ENCODE measurements at regions not wholly inside any gene's neighbourhood (a gene's known extent, or its start where the extent isn't known, plus 50 kb on each side); places are given as distances from the start of the nearest gene placed in this dataset.

GRCh38 chr6:139425780-139426179, 51.3 kb upstream of the CITED2 start:
- H3K79me2 ChIP-seq (ENCODE audit: insufficient read depth, low read length) = no peaks in the 10 kb centered on the region
- no peaks in the 10 kb centered on the region for H3K4me1 ChIP-seq (ENCODE audit: insufficient read depth, low read length, severe bottlenecking)
- H3K9me3 ChIP-seq (ENCODE audit: low read length) = no peaks in the 10 kb centered on the region
- H2AFZ ChIP-seq (ENCODE audit: low read length) = no peak overlapping the region
- H3K4me3 ChIP-seq (ENCODE audit: low read depth, low read length, poor library complexity, severe bottlenecking) = no peak overlapping the region
- H3K27me3 ChIP-seq (ENCODE audit: insufficient read depth, low read length) = no peaks in the 10 kb centered on the region
- H3K36me3 ChIP-seq (ENCODE audit: insufficient read depth, low read length) = no peaks in the 10 kb centered on the region
- H3F3A ChIP-seq (ENCODE audit: insufficient read depth, low read length) = no peaks in the 10 kb centered on the region
- no peaks in the 10 kb centered on the region for H4K20me1 ChIP-seq (ENCODE audit: insufficient read depth, low read length)
- H3K4me2 ChIP-seq (ENCODE audit: low read length) = no peak overlapping the region
- H3K9ac ChIP-seq (ENCODE audit: low read length) = no peak overlapping the region
- TF ChIP-seq EZH2 (IDR thresholded peaks at IDR 0.05; ENCODE audit: borderline replicate concordance, low read length) = no peak
- no peak for TF ChIP-seq CTCF (IDR thresholded peaks at IDR 0.05; ENCODE audit: low read length)
- H3K27ac ChIP-seq (ENCODE audit: low read depth, low read length, poor library complexity, severe bottlenecking) = no peak overlapping the region
- no peaks in the 10 kb centered on the region for H3K9me2 ChIP-seq (ENCODE audit: low read depth, low read length)

GRCh38 chr6:139423971-139424667, 49.7 kb upstream of the CITED2 start:
- no peaks in the 10 kb centered on the region for H3K79me2 ChIP-seq (ENCODE audit: insufficient read depth, low read length)
- no peaks in the 10 kb centered on the region for H3K27me3 ChIP-seq (ENCODE audit: insufficient read depth, low read length)
- no peak for TF ChIP-seq EZH2 (IDR thresholded peaks at IDR 0.05; ENCODE audit: borderline replicate concordance, low read length)
- no peak for TF ChIP-seq CTCF (IDR thresholded peaks at IDR 0.05; ENCODE audit: low read length)
- no peak overlapping the region for H3K4me2 ChIP-seq (ENCODE audit: low read length)
- no peaks in the 10 kb centered on the region for H3K36me3 ChIP-seq (ENCODE audit: insufficient read depth, low read length)
- no peak overlapping the region for H3K9ac ChIP-seq (ENCODE audit: low read length)
- no peak overlapping the region for H3K4me3 ChIP-seq (ENCODE audit: low read depth, low read length, poor library complexity, severe bottlenecking)
- H3K9me3 ChIP-seq (ENCODE audit: low read length) = no peaks in the 10 kb centered on the region
- H4K20me1 ChIP-seq (ENCODE audit: insufficient read depth, low read length) = no peaks in the 10 kb centered on the region
- H2AFZ ChIP-seq (ENCODE audit: low read length) = no peak overlapping the region
- H3K4me1 ChIP-seq (ENCODE audit: insufficient read depth, low read length, severe bottlenecking) = no peaks in the 10 kb centered on the region
- no peak overlapping the region for H3K27ac ChIP-seq (ENCODE audit: low read depth, low read length, poor library complexity, severe bottlenecking)
- H3K9me2 ChIP-seq (ENCODE audit: low read depth, low read length) = no peaks in the 10 kb centered on the region
- no peaks in the 10 kb centered on the region for H3F3A ChIP-seq (ENCODE audit: insufficient read depth, low read length)
